Brain microvascular endothelial cell (primary cell): ENCODE measurements at regions not wholly inside any gene's neighbourhood (a gene's known extent, or its start where the extent isn't known, plus 50 kb on each side); places are given as distances from the start of the nearest gene placed in this dataset.
A peak's percentile ranks its signal among the peaks of the same experiment; 100 is the strongest.
"Not testable (repeated sequence)": the region's sequence is repeated elsewhere in the genome, so short reads cannot be mapped to it uniquely, and the experiment has no call there.

Experiments used
- DNase-seq: peaks from one replicate; pipeline ENCODE4 v3.0.0-alpha.2; 2020
- H3K27ac ChIP-seq: fragments of 250-450 bp; sonication (Bioruptor Pico); 2 replicates; pipeline ENCODE4 v1.5.1; 2020; ENCODE audit warnings: mild to moderate bottlenecking, moderate library complexity
- H3K27me3 ChIP-seq: fragments of 250-450 bp; sonication (Bioruptor Pico); replicated peaks from 2 replicates; pipeline ENCODE4 v1.5.1; 2020; ENCODE audit warnings: mild to moderate bottlenecking
- H3K36me3 ChIP-seq: fragments of 250-450 bp; sonication (Bioruptor Pico); replicated peaks from 2 replicates; pipeline ENCODE4 v1.5.1; 2020; ENCODE audit warnings: mild to moderate bottlenecking
- H3K4me3 ChIP-seq: 2 replicates; pipeline ENCODE4 v1.5.1; 2011; ENCODE audit warnings: low read depth, mild to moderate bottlenecking, control low read depth, low read length, moderate library complexity
- CTCF ChIP-seq: IDR thresholded peaks from 2 replicates; pipeline ENCODE4 v1.5.1; 2011; ENCODE audit warnings: low read depth, mild to moderate bottlenecking, moderate library complexity, low read length, control low read depth, inconsistent platforms; ENCODE audit errors: missing control alignments
- in situ Hi-C: cut with HindIII; loops from 2 replicates; pipeline ENCODE4 v1.10.0; 2017; ENCODE audit warnings: low sequenced_read_pairs, low pct_ligation_motif_present

GRCh38 chr6:84867521-84867920, 103.1 kb upstream of the TBX18 start:
- no peaks in the 10 kb centered on the region for H3K27me3 ChIP-seq
- peak; percentile 83 for DNase-seq

GRCh38 chr6:84866715-84867114, 102.3 kb upstream of the TBX18 start:
- DNase-seq: no peak
- Histone ChIP-seq H3K4me3 (no peak overlapping the region), H3K27ac (no peak overlapping the region), H3K27me3 (no peaks in the 10 kb centered on the region), H3K36me3 (no peaks in the 10 kb centered on the region)
- in situ Hi-C loops: no loop called here
- TF ChIP-seq CTCF: no peak

More at GRCh38 chr6:84867521-84867920, 103.1 kb upstream of the TBX18 start:
- no peak for TF ChIP-seq CTCF
- in situ Hi-C loops: no loop called here
- no peaks in the 10 kb centered on the region for H3K36me3 ChIP-seq
- no peak overlapping the region for H3K4me3 ChIP-seq
- peak overlapping the region; percentile 25 for H3K27ac ChIP-seq

GRCh38 chr6:84865372-84865771, 101.0 kb upstream of the TBX18 start:
- H3K27me3 ChIP-seq, H3K27ac ChIP-seq, H3K4me3 ChIP-seq, DNase-seq, H3K36me3 ChIP-seq, in situ Hi-C loops: not testable (repeated sequence)

DNA sequence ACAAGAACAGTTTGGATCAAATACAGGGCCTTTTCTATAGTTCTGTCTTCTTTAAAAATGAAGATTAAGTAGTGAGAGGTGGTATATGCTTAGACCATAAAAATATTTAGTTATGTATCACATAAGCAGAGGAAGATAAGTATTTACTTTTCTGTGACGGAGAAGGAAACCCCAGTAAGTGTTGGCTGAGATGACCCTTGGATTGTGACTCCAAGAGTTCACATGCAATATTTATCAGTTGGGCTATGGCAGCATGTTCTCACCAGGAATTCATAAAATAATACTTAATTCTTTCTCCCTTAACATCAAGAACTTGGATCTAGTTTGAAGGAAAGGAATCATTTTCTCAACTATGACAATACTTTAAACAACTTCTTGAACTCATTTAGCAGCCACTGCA, 98.4 kb upstream of the TBX18 start:
- DNase-seq: no peak
- no peaks in the 10 kb centered on the region for H3K36me3 ChIP-seq
- no peak overlapping the region for H3K4me3 ChIP-seq
- TF ChIP-seq CTCF: no peak
- in situ Hi-C loops: no loop called here
- no peak overlapping the region for H3K27ac ChIP-seq
- no peaks in the 10 kb centered on the region for H3K27me3 ChIP-seq

GRCh38 chr6:84860920-84861319, 96.5 kb upstream of the TBX18 start:
- no peak overlapping the region for H3K27ac ChIP-seq
- peak; percentile 48 for DNase-seq
- in situ Hi-C loops: no loop called here
- no peak overlapping the region for H3K4me3 ChIP-seq
- TF ChIP-seq CTCF: no peak
- H3K36me3 ChIP-seq: no peaks in the 10 kb centered on the region
- H3K27me3 ChIP-seq: no peaks in the 10 kb centered on the region

DNA sequence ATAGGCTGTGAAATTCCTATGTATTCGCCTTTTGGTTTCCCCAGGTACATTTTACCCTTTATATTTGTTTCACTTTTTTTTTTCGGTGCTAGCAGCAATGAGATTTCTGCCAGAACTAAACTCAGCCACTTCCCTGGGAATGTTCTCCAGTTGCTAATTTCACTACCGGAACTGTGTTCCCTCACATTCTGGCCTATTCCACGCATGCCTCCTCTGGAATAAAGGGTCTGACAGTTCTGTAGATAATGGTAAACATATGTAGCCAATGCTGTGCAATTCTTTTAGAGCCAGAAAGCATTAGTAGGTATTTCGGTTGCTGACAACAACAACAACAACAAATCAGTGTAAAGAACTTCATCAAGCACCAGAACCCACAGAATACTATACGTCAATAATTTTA, 96.1 kb upstream of the TBX18 start:
- in situ Hi-C loops: no loop called here

More for the DNA sequence above, 96.1 kb upstream of the TBX18 start:
- no peak for TF ChIP-seq CTCF
- no peak for DNase-seq
- H3K27ac ChIP-seq: no peak overlapping the region
- H3K27me3 ChIP-seq: no peaks in the 10 kb centered on the region
- H3K36me3 ChIP-seq: no peaks in the 10 kb centered on the region
- no peak overlapping the region for H3K4me3 ChIP-seq
